H1 (cell line): ENCODE measurements at regions not wholly inside any gene's neighbourhood (a gene's known extent, or its start where the extent isn't known, plus 50 kb on each side); places are given as distances from the start of the nearest gene placed in this dataset.

ENCODE experiments used
- CTCF ChIA-PET: fragments of 300-600 bp; sonication (Branson Sonifier 250); formaldehyde crosslinking; loops from one replicate; lab custom pipeline; 2021; ENCODE audit not compliant: partially characterized antibody; lab: Charles Lee
- POLR2A ChIA-PET: fragments of 300-600 bp; sonication (Branson Sonifier 250); formaldehyde crosslinking; loops from one replicate; lab custom pipeline; 2021; ENCODE audit warnings: inconsistent platforms; ENCODE audit not compliant: partially characterized antibody; lab: Charles Lee
- DNase-seq, 2 experiments: peaks; one replicate each; pipeline versions ENCODE4 v3.0.0 to v3.0.0-alpha.2; 2010 to 2022; ENCODE audit warnings: low spot score in 2 of 2, low read depth in 1 of 2, mixed read lengths in 1 of 2
- FAIRE-seq: peaks from 2 replicates; lab custom pipeline; 2011; peaks lifted over from hg19 to GRCh38; lab: Jason Lieb, UNC
- H2AFZ ChIP-seq: 2 replicates; pipeline ENCODE4 v1.8.1; 2012; ENCODE audit warnings: low read length, inconsistent platforms
- H2AK5ac ChIP-seq: 2 replicates; pipeline ENCODE4 v1.6.1; 2013; ENCODE audit warnings: low read depth, low read length
- H2BK120ac ChIP-seq: replicated peaks from 2 replicates; pipeline ENCODE3; 2013; ENCODE audit warnings: low read depth, low read length, inconsistent platforms
- H2BK12ac ChIP-seq: 2 replicates; pipeline ENCODE4 v1.6.1; 2013; ENCODE audit warnings: low read depth, low read length
- H2BK15ac ChIP-seq: 2 replicates; pipeline ENCODE4 v1.6.1; 2013; ENCODE audit warnings: low read length
- H2BK20ac ChIP-seq: 2 replicates; pipeline ENCODE4 v1.6.1; 2013; ENCODE audit warnings: low read length
- H2BK5ac ChIP-seq: 2 replicates; pipeline ENCODE4 v1.6.1; 2013; ENCODE audit warnings: low read depth, low read length
- H3K14ac ChIP-seq: 2 replicates; pipeline ENCODE4 v1.6.1; 2013; ENCODE audit warnings: inconsistent platforms; ENCODE audit not compliant: insufficient read length
- H3K18ac ChIP-seq: 2 replicates; pipeline ENCODE4 v1.6.1; 2013; ENCODE audit warnings: low read length; ENCODE audit errors: extremely low read depth
- H3K23ac ChIP-seq: 2 replicates; pipeline ENCODE4 v1.6.1; 2013; ENCODE audit warnings: inconsistent platforms; ENCODE audit not compliant: insufficient read length
- H3K23me2 ChIP-seq: 2 replicates; pipeline ENCODE4 v1.6.1; 2013; ENCODE audit warnings: low read depth, low read length
- H3K27ac ChIP-seq: 2 replicates; pipeline ENCODE4 v1.6.1; 2011; ENCODE audit warnings: low read depth, low read length, inconsistent platforms
- H3K27me3 ChIP-seq, 4 experiments: replicated peaks in 1 of 4; 1 replicate in 1 of 4; 2 replicates in 3 of 4; pipeline versions ENCODE4 v1.6.1 to v1.8.1; 2011 to 2013; ENCODE audit warnings: low read length in 3 of 4, mild to moderate bottlenecking in 3 of 4, inconsistent platforms in 2 of 4, mixed read lengths in 2 of 4, moderate library complexity in 1 of 4; ENCODE audit not compliant: control insufficient read depth in 3 of 4, insufficient read depth in 3 of 4; ENCODE audit errors: extremely low read depth in 1 of 4
- H3K36me3 ChIP-seq, 4 experiments: 2 replicates each; pipeline versions ENCODE4 v1.6.1 to v1.8.1; 2011 to 2013; ENCODE audit warnings: mild to moderate bottlenecking in 4 of 4, low read length in 3 of 4, moderate library complexity in 2 of 4, control low read depth in 1 of 4, inconsistent platforms in 1 of 4; ENCODE audit not compliant: insufficient read depth in 4 of 4, control insufficient read depth in 2 of 4
- H3K4ac ChIP-seq: replicated peaks from 2 replicates; pipeline ENCODE3; 2013; ENCODE audit warnings: low read length, low read depth, mixed read lengths, inconsistent platforms; ENCODE audit not compliant: insufficient read length
- H3K4me1 ChIP-seq, 4 experiments: replicated peaks in 1 of 4; 1 replicate in 1 of 4; 2 replicates in 3 of 4; pipeline versions ENCODE4 v1.6.1 to v1.8.1; 2011 to 2013; ENCODE audit warnings: low read length in 3 of 4, inconsistent platforms in 2 of 4, mixed read lengths in 1 of 4; ENCODE audit not compliant: insufficient read depth in 4 of 4, control insufficient read depth in 3 of 4
- H3K4me2 ChIP-seq, 2 experiments: 2 replicates each; pipeline versions ENCODE4 v1.6.1 to v1.8.1; 2011 to 2013; ENCODE audit warnings: low read depth in 2 of 2, low read length in 2 of 2, control low read depth in 1 of 2, inconsistent platforms in 1 of 2, mild to moderate bottlenecking in 1 of 2; ENCODE audit not compliant: insufficient read depth in 1 of 2
- H3K4me3 ChIP-seq, 4 experiments: fragments of 200-600, 300-600 bp in 1 of 4; sonication (generic), shearing (Covaris generic), sonication (Bioruptor Twin) in 1 of 4; 2 replicates each; pipeline versions ENCODE4 v1.5.1 to v1.8.1; 2011 to 2016; ENCODE audit warnings: low read length in 4 of 4, low read depth in 3 of 4, control low read depth in 2 of 4, inconsistent platforms in 2 of 4, mild to moderate bottlenecking in 2 of 4, mixed read lengths in 1 of 4, moderate library complexity in 1 of 4; ENCODE audit not compliant: insufficient read depth in 2 of 4; ENCODE audit errors: extremely low read depth in 1 of 4
- H3K56ac ChIP-seq: replicated peaks from 2 replicates; pipeline ENCODE3; 2013; ENCODE audit warnings: low read depth, mild to moderate bottlenecking, mixed read lengths, low read length, inconsistent platforms; ENCODE audit not compliant: insufficient read length
- H3K79me1 ChIP-seq: 2 replicates; pipeline ENCODE4 v1.6.1; 2013; ENCODE audit warnings: low read depth, low read length, control low read depth
- H3K79me2 ChIP-seq, 2 experiments: 2 replicates each; pipeline versions ENCODE4 v1.6.1 to v1.8.1; 2012 to 2013; ENCODE audit warnings: low read length in 2 of 2, mild to moderate bottlenecking in 2 of 2, inconsistent platforms in 1 of 2; ENCODE audit not compliant: insufficient read depth in 2 of 2, control insufficient read depth in 1 of 2
- H3K9ac ChIP-seq, 4 experiments: replicated peaks in 1 of 4; 1 replicate in 1 of 4; 2 replicates in 3 of 4; pipeline versions ENCODE4 v1.6.1 to v1.8.1; 2011 to 2013; ENCODE audit warnings: low read depth in 3 of 4, low read length in 3 of 4, control low read depth in 2 of 4, mild to moderate bottlenecking in 2 of 4, moderate library complexity in 2 of 4, inconsistent platforms in 1 of 4; ENCODE audit errors: extremely low read depth in 1 of 4
- H3K9me3 ChIP-seq, 2 experiments: 2 replicates each; pipeline versions ENCODE4 v1.6.1 to v1.8.1; 2012 to 2013; ENCODE audit warnings: mild to moderate bottlenecking in 2 of 2, moderate library complexity in 2 of 2, control low read depth in 1 of 2, inconsistent platforms in 1 of 2, low read depth in 1 of 2, low read length in 1 of 2, mixed read lengths in 1 of 2; ENCODE audit not compliant: insufficient read depth in 2 of 2
- H4K20me1 ChIP-seq, 2 experiments: replicated peaks in 1 of 2; 2 replicates each; pipeline versions ENCODE3 to v1.8.1; 2011 to 2013; ENCODE audit warnings: inconsistent platforms in 2 of 2, low read length in 2 of 2, mild to moderate bottlenecking in 1 of 2; ENCODE audit not compliant: insufficient read depth in 2 of 2, control insufficient read depth in 1 of 2
- H4K5ac ChIP-seq: 2 replicates; pipeline ENCODE4 v1.6.1; 2013; ENCODE audit warnings: low read length, low read depth, mixed read lengths, inconsistent platforms; ENCODE audit not compliant: insufficient read length
- H4K8ac ChIP-seq: 2 replicates; pipeline ENCODE4 v1.8.0; 2013; ENCODE audit warnings: mild to moderate bottlenecking, moderate library complexity, low read length, inconsistent platforms; ENCODE audit not compliant: insufficient read depth; ENCODE audit errors: extremely low read depth
- H4K91ac ChIP-seq: replicated peaks from 2 replicates; pipeline ENCODE3; 2013; ENCODE audit warnings: low read length, mixed read lengths, inconsistent platforms; ENCODE audit not compliant: insufficient read length
- CTCF ChIP-seq, 3 experiments: IDR thresholded peaks; 1 replicate in 2 of 3; 2 replicates in 1 of 3; pipeline versions ENCODE4 v1.5.1 to v1.6.1; 2011; ENCODE audit warnings: low read length in 3 of 3, mild to moderate bottlenecking in 3 of 3, inconsistent platforms in 2 of 3, low read depth in 1 of 3, moderate library complexity in 1 of 3; ENCODE audit not compliant: insufficient read depth in 1 of 3; ENCODE audit errors: control extremely low read depth in 1 of 3
- EZH2 ChIP-seq: fragments of 200-600 bp; sonication (generic); IDR thresholded peaks from 2 replicates; pipeline ENCODE4 v1.7.1; 2012; ENCODE audit warnings: low read depth, mild to moderate bottlenecking, moderate library complexity, low read length, inconsistent platforms; ENCODE audit not compliant: severe bottlenecking
- RFX5 ChIP-seq: IDR thresholded peaks from 2 replicates; pipeline ENCODE4 v1.6.1; 2011; ENCODE audit warnings: low read depth, low read length, improper control_type of control experiment, borderline replicate concordance
- SP4 ChIP-seq: IDR thresholded peaks from 2 replicates; pipeline ENCODE4 v1.6.1; 2012; ENCODE audit warnings: low read length, inconsistent platforms
- WGBS, 2 experiments: shearing (Covaris generic) in 1 of 2; methylation state at CpG; one replicate each; pipeline versions ENCODE4 v1.1.6 to v1.1.7; 2013 to 2015; ENCODE audit warnings: low lambda C conversion rate in 2 of 2, mixed read lengths in 2 of 2, inconsistent platforms in 1 of 2, low coverage in 1 of 2, missing lambda C conversion rate in 1 of 2; ENCODE audit not compliant: insufficient replicate concordance in 2 of 2, insufficient coverage in 1 of 2, insufficient read length in 1 of 2; ENCODE audit errors: extremely low coverage in 1 of 2, missing lambda C conversion rate in 1 of 2; 5-methylcytosine and 5-hydroxymethylcytosine counted together
- TF ChIP-seq, protein P1 (sequence below): IDR thresholded peaks from 2 replicates; pipeline ENCODE4 v1.6.1; 2012; ENCODE audit warnings: low read length, inconsistent platforms

DNA sequence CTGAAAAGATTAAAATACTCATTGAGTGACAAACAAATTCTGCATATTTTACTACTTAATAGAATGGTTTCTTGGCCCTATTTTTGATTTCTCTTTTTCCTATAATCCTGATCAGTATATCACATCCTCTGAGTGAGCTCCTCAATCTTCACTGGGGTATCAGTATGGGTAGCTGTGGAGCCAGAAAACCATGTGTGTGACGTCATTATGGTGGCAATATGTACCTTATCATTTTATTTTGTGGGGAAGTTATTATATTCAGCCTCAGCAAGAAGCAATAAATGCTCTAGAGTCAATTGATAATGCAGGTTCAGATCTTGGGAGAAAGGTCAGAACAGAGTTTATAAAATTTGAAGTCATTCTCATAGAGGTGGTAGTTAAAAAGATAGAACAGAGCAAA, 1135.7 kb upstream of the CADM2 start:
- POLR2A ChIA-PET = interaction anchor here (0.6 kb wide), 1 partner anchor 20 kb away, joined by 5 read pairs; no protein-coding TSS in a partner anchor
- no peak overlapping the region for H4K8ac ChIP-seq
- H3K18ac ChIP-seq = no peak overlapping the region
- no peak overlapping the region for H2AK5ac ChIP-seq
- no peak overlapping the region for H3K4ac ChIP-seq
- no peak overlapping the region for H3K9ac ChIP-seq
- CTCF ChIA-PET = no interaction called here
- H2BK5ac ChIP-seq = no peak overlapping the region
- H2BK20ac ChIP-seq = no peak overlapping the region
- H4K20me1 ChIP-seq = no peaks in the 10 kb centered on the region
- no peaks in the 10 kb centered on the region for H3K79me2 ChIP-seq
- DNase-seq (no peak), FAIRE-seq (no peak)
- no peaks in the 10 kb centered on the region for H3K27me3 ChIP-seq
- WGBS, 2 experiments = 88% methylated on average over 1 of the region's 1 CpG; no CpG with 5 or more reads in 1 of the 2 experiments
- H3K4me1 ChIP-seq = no peaks in the 10 kb centered on the region
- H4K5ac ChIP-seq = no peak overlapping the region
- no peaks in the 10 kb centered on the region for H3K36me3 ChIP-seq
- H3K23me2 ChIP-seq = no peaks in the 10 kb centered on the region
- H3K14ac ChIP-seq = no peak overlapping the region
- no peaks in the 10 kb centered on the region for H3K9me3 ChIP-seq
- no peak overlapping the region for H2BK120ac ChIP-seq
- H3K4me3 ChIP-seq = no peak overlapping the region
- no peak overlapping the region for H4K91ac ChIP-seq
- no peak overlapping the region for H3K56ac ChIP-seq
- no peaks in the 10 kb centered on the region for H3K79me1 ChIP-seq
- no peak overlapping the region for H2BK15ac ChIP-seq
- H3K4me2 ChIP-seq = no peak overlapping the region
- no peak overlapping the region for H2AFZ ChIP-seq
- H3K27ac ChIP-seq = no peak overlapping the region
- no peak overlapping the region for H3K23ac ChIP-seq
- no peak overlapping the region for H2BK12ac ChIP-seq
- TF ChIP-seq EZH2 (no peak), SP4 (no peak), RFX5 (no peak), CTCF (IDR thresholded peaks at IDR 0.05; ENCODE audit: control extremely low read depth in 1 of 3, insufficient read depth in 1 of 3, low read depth in 1 of 3, low read length in 3 of 3) (no peak)
- TF ChIP-seq, protein P1, sequence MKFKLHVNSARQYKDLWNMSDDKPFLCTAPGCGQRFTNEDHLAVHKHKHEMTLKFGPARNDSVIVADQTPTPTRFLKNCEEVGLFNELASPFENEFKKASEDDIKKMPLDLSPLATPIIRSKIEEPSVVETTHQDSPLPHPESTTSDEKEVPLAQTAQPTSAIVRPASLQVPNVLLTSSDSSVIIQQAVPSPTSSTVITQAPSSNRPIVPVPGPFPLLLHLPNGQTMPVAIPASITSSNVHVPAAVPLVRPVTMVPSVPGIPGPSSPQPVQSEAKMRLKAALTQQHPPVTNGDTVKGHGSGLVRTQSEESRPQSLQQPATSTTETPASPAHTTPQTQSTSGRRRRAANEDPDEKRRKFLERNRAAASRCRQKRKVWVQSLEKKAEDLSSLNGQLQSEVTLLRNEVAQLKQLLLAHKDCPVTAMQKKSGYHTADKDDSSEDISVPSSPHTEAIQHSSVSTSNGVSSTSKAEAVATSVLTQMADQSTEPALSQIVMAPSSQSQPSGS = no peak
